PC-3 (cell line): ENCODE measurements at regions not wholly inside any gene's neighbourhood (a gene's known extent, or its start where the extent isn't known, plus 50 kb on each side); places are given as distances from the start of the nearest gene placed in this dataset.

Source experiments
- ATAC-seq: fragments of 200-7000 bp; cut with Tn5 transposase; 2 replicates; pipeline ENCODE4 v1.9.1; 2020; ENCODE audit warnings: mild to moderate bottlenecking, moderate library complexity
- BruUV-seq: library from RNA; stranded (reverse); fragments of 400-500 nt; replicated peaks from 2 replicates; lab custom pipeline; 2021; lab: Mats Ljungman, UMichigan
- CTCF ChIA-PET: fragments of 300-600 bp; sonication (Branson Sonifier 250); formaldehyde crosslinking; loops from one replicate; lab custom pipeline; 2022; ENCODE audit warnings: antibody characterized with exemption; lab: Charles Lee
- POLR2A ChIA-PET: fragments of 300-600 bp; sonication (Branson Sonifier 250); formaldehyde crosslinking; loops from one replicate; lab custom pipeline; 2022; ENCODE audit warnings: antibody characterized with exemption; ENCODE audit not compliant: unreplicated experiment; lab: Charles Lee
- DNase-seq: peaks from one replicate; pipeline ENCODE4 v3.0.0-alpha.2; 2015
- H2AFZ ChIP-seq: fragments of 300-600 bp; sonication (generic); 2 replicates; pipeline ENCODE4 v1.6.0; 2016; ENCODE audit warnings: antibody characterized with exemption, low read length
- H3F3A ChIP-seq: fragments of 300-600 bp; sonication (generic); one replicate; pipeline ENCODE4 v1.6.0; 2017; ENCODE audit warnings: antibody characterized with exemption, low read length, control low read depth, mild to moderate bottlenecking; ENCODE audit not compliant: unreplicated experiment
- H3K27ac ChIP-seq: fragments of 300-600 bp; sonication (generic); 2 replicates; pipeline ENCODE4 v1.5.1; 2016; ENCODE audit warnings: mild to moderate bottlenecking, low read length
- H3K27me3 ChIP-seq: fragments of 300-600 bp; sonication (generic); 2 replicates; pipeline ENCODE4 v1.6.1; 2016; ENCODE audit warnings: low read length, mixed read lengths
- H3K36me3 ChIP-seq: fragments of 300-600 bp; sonication (generic); 2 replicates; pipeline ENCODE4 v1.6.1; 2016; ENCODE audit warnings: low read depth, mixed run types, low read length, mixed read lengths
- H3K4me1 ChIP-seq: fragments of 300-600 bp; sonication (generic); 2 replicates; pipeline ENCODE4 v1.5.1; 2016; ENCODE audit warnings: low read length; ENCODE audit not compliant: insufficient read depth
- H3K4me2 ChIP-seq: fragments of 300-600 bp; sonication (generic); 2 replicates; pipeline ENCODE4 v1.6.0; 2016; ENCODE audit warnings: low read length
- H3K4me3 ChIP-seq: fragments of 300-600 bp; sonication (generic); 2 replicates; pipeline ENCODE4 v1.5.1; 2016; ENCODE audit warnings: mild to moderate bottlenecking, low read length, mixed read lengths
- H3K79me2 ChIP-seq: fragments of 300-600 bp; sonication (generic); 2 replicates; pipeline ENCODE4 v1.6.1; 2017; ENCODE audit warnings: low read length, mixed read lengths
- H3K9ac ChIP-seq: fragments of 300-600 bp; sonication (generic); 2 replicates; pipeline ENCODE4 v1.6.0; 2016; ENCODE audit warnings: mild to moderate bottlenecking, low read length
- H3K9me2 ChIP-seq: fragments of 300-600 bp; sonication (generic); replicated peaks from 2 replicates; pipeline ENCODE4 v1.6.1; 2016; ENCODE audit warnings: mixed run types, low read length, mixed read lengths
- H3K9me3 ChIP-seq: fragments of 300-600 bp; sonication (generic); 2 replicates; pipeline ENCODE4 v1.6.1; 2016; ENCODE audit warnings: low read length, mixed read lengths
- H4K20me1 ChIP-seq: fragments of 300-600 bp; sonication (generic); 2 replicates; pipeline ENCODE4 v1.6.1; 2016; ENCODE audit warnings: low read length, mixed read lengths
- CTCF ChIP-seq: fragments of 300-600 bp; sonication (generic); conservative IDR thresholded peaks from 2 replicates; pipeline ENCODE4 v1.5.1; 2017; ENCODE audit warnings: antibody characterized with exemption, low read depth, mild to moderate bottlenecking, low read length
- EZH2 ChIP-seq: fragments of 300-600 bp; sonication (generic); IDR thresholded peaks from one replicate; pipeline ENCODE4 v1.6.1; 2017; ENCODE audit warnings: antibody characterized with exemption, mild to moderate bottlenecking, low read length; ENCODE audit not compliant: unreplicated experiment
- EZH2phosphoT487 ChIP-seq: fragments of 300-600 bp; sonication (generic); IDR thresholded peaks from 2 replicates; pipeline ENCODE4 v1.6.1; 2018; ENCODE audit warnings: mild to moderate bottlenecking, antibody characterized with exemption, low read length, borderline replicate concordance
- intact Hi-C: fragments of 100-400 bp; cut with micrococcal nuclease; formaldehyde crosslinking; loops from 2 replicates; pipeline ENCODE4 v1.9.0; 2023

GRCh38 chr10:9419757-9420156 is 1365.3 kb downstream of the GATA3 start:
- no peaks in the 10 kb centered on the region for H3F3A ChIP-seq
- no peak overlapping the region for H3K4me3 ChIP-seq
- ChIA-PET POLR2A (no interaction called here), CTCF (no interaction called here)
- H3K4me1 ChIP-seq: no peaks in the 10 kb centered on the region
- no peak overlapping the region for H3K4me2 ChIP-seq
- ATAC-seq (no peak), DNase-seq (no peak)
- H3K79me2 ChIP-seq: no peaks in the 10 kb centered on the region
- H3K27me3 ChIP-seq: no peaks in the 10 kb centered on the region
- H3K9me3 ChIP-seq: no peaks in the 10 kb centered on the region
- H3K9ac ChIP-seq: no peak overlapping the region
- H3K27ac ChIP-seq: no peak overlapping the region
- intact Hi-C loops: no loop called here
- no peaks in the 10 kb centered on the region for H4K20me1 ChIP-seq
- TF ChIP-seq EZH2 (no peak), EZH2phosphoT487 (no peak)
- no TSS peak for BruUV-seq
- no peak overlapping the region for H2AFZ ChIP-seq
- no peaks in the 10 kb centered on the region for H3K36me3 ChIP-seq
- H3K9me2 ChIP-seq: no peaks in the 10 kb centered on the region

GRCh38 chr10:9427209-9427608 is 1372.7 kb downstream of the GATA3 start:
- intact Hi-C loops: no loop called here
- H3K4me1 ChIP-seq: no peaks in the 10 kb centered on the region
- no peak overlapping the region for H3K4me2 ChIP-seq
- no peak overlapping the region for H3K27ac ChIP-seq
- no peak overlapping the region for H3K4me3 ChIP-seq
- H4K20me1 ChIP-seq: no peaks in the 10 kb centered on the region
- no peak overlapping the region for H2AFZ ChIP-seq
- CTCF ChIA-PET: no interaction called here
- H3K9me2 ChIP-seq: no peaks in the 10 kb centered on the region
- H3K9me3 ChIP-seq: no peaks in the 10 kb centered on the region
- no peak overlapping the region for H3K9ac ChIP-seq
- no peaks in the 10 kb centered on the region for H3K36me3 ChIP-seq
- ATAC-seq: no peak
- H3F3A ChIP-seq: no peaks in the 10 kb centered on the region
- BruUV-seq: no TSS peak
- POLR2A ChIA-PET: no interaction called here
- H3K27me3 ChIP-seq: no peaks in the 10 kb centered on the region
- DNase-seq: no peak
- TF ChIP-seq EZH2phosphoT487: no peak
- no peak for TF ChIP-seq CTCF
- TF ChIP-seq EZH2: no peak
- no peaks in the 10 kb centered on the region for H3K79me2 ChIP-seq

DNA sequence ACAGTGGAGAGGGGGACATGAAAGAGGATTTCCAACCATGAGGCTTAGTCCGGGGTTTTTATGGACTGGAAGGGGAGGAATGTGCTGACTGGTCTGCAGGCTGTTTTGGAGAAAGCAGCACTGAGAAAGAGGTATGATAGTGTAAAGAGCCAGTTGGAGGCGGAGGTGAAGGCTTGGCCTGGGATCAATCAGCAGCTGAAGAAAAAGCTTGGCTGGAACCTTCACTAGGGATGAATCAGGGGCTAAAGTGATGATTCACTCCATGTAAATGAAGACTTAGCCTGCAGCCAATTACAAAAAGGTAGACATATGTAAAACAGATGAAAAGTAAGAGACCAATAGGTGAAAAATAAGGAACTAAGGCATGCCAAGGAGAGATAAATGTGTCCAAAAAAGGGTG is 1382.6 kb downstream of the GATA3 start:
- no peak overlapping the region for H3K27ac ChIP-seq
- H3K36me3 ChIP-seq: no peaks in the 10 kb centered on the region
- no peak overlapping the region for H2AFZ ChIP-seq
- ATAC-seq (no peak), DNase-seq (no peak)
- no peaks in the 10 kb centered on the region for H4K20me1 ChIP-seq
- POLR2A ChIA-PET: no interaction called here
- no peak overlapping the region for H3K4me2 ChIP-seq
- no peaks in the 10 kb centered on the region for H3K4me1 ChIP-seq
- no peak overlapping the region for H3K4me3 ChIP-seq
- H3K79me2 ChIP-seq: no peaks in the 10 kb centered on the region
- H3K27me3 ChIP-seq: no peaks in the 10 kb centered on the region
- CTCF ChIA-PET: no interaction called here
- TF ChIP-seq EZH2: no peak
- no peak for TF ChIP-seq CTCF
- TF ChIP-seq EZH2phosphoT487: no peak
- BruUV-seq: no TSS peak
- no peaks in the 10 kb centered on the region for H3F3A ChIP-seq
- no peak overlapping the region for H3K9ac ChIP-seq
- H3K9me3 ChIP-seq: no peaks in the 10 kb centered on the region
- H3K9me2 ChIP-seq: no peaks in the 10 kb centered on the region
- intact Hi-C loops: no loop called here
